ENCODE measurements at regions not wholly inside any gene's neighbourhood (a gene's known extent, or its start where the extent isn't known, plus 50 kb on each side); places are given as distances from the start of the nearest gene placed in this dataset.

- TF ChIP-seq ZNF292 (CRISPR knock-in tag; IDR thresholded peaks at IDR 0.05; ENCODE audit: borderline replicate concordance, low read depth) (peak; percentile 87), SP140L (CRISPR knock-in tag; IDR thresholded peaks at IDR 0.05; ENCODE audit: borderline replicate concordance) (no peak; the same call in 1 of the 2 replicates), HBP1 (CRISPR knock-in tag; IDR thresholded peaks at IDR 0.05; ENCODE audit: low read depth) (no peak), KDM5B (CRISPR knock-in tag; IDR thresholded peaks at IDR 0.05; ENCODE audit: borderline replicate concordance) (peak; percentile 85), ZNF407 (CRISPR knock-in tag; IDR thresholded peaks at IDR 0.05; ENCODE audit: not compliant biosample characterization) (peak; percentile 56), MNT (IDR thresholded peaks at IDR 0.05) (peak; percentile 27; the same call in 1 of the 2 replicates), MLLT10 (CRISPR knock-in tag; IDR thresholded peaks at IDR 0.05) (no peak), RARA (CRISPR knock-in tag; IDR thresholded peaks at IDR 0.05) (peak; percentile 76), ZNF672 (CRISPR knock-in tag; IDR thresholded peaks at IDR 0.05) (no peak), PITX1 (CRISPR knock-in tag; IDR thresholded peaks at IDR 0.05) (peak; percentile 49; the same call in 1 of the 2 replicates), ELK4 (CRISPR knock-in tag; IDR thresholded peaks at IDR 0.05; ENCODE audit: borderline replicate concordance) (no peak), AGO1 (IDR thresholded peaks at IDR 0.05; ENCODE audit: low read depth, low read length, poor library complexity, severe bottlenecking) (no peak), CENPX (CRISPR knock-in tag; IDR thresholded peaks at IDR 0.05) (no peak), TP53 (CRISPR knock-in tag; conservative IDR thresholded peaks at IDR 0.05) (no peak), SRSF1 (optimal IDR thresholded peaks at IDR 0.05; ENCODE audit: low read depth, low read length) (no peak), ZNF841 (CRISPR knock-in tag; IDR thresholded peaks at IDR 0.05; ENCODE audit: borderline replicate concordance) (no peak), NR2F1 (CRISPR knock-in tag; IDR thresholded peaks at IDR 0.05) (peak; percentile 31 to 40; a peak in 2 of 4 replicates)
These were observed 182.2 kb downstream of the INHBB start (continued) for GRCh38 chr2:120528051-120528692.
